ENCODE measurements at regions not wholly inside any gene's neighbourhood (a gene's known extent, or its start where the extent isn't known, plus 50 kb on each side); places are given as distances from the start of the nearest gene placed in this dataset.
A peak's percentile ranks its signal among the peaks of the same experiment; 100 is the strongest.

- ChIA-PET CTCF (ENCODE audit: partially characterized antibody) (no interaction called here), POLR2A (ENCODE audit: partially characterized antibody) (no interaction called here)
- Mint-ChIP-seq H3K27ac (no peak overlapping the region), H3K4me3 (peak overlapping the region in 1 of 8 donors; percentile 7), H3K4me1 (peaks cover 0 to 4% (median 0%) of the 10 kb centered on the region in 4 donors), H3K9me3 (no peaks in the 10 kb centered on the region), H3K27me3 (peaks cover 9 to 11% of the 10 kb centered on the region in 2 donors), H3K36me3 (no peaks in the 10 kb centered on the region)
- Histone ChIP-seq H3K36me3 (ENCODE audit: insufficient read depth, low read length) (no peaks in the 10 kb centered on the region), H3K4me1 (ENCODE audit: insufficient read depth, low read length) (no peaks in the 10 kb centered on the region), H3K9me3 (ENCODE audit: control insufficient read depth in 1 of 2, low read length in 2 of 2) (no peaks in the 10 kb centered on the region), H3K27ac (ENCODE audit: low read depth, low read length) (no peak overlapping the region), H3K4me3 (ENCODE audit: low read length in 2 of 2) (no peak overlapping the region), H3K27me3 (ENCODE audit: insufficient read depth, low read length) (no peaks in the 10 kb centered on the region)
- no peak for DNase-seq
- intact Hi-C loops (cut with micrococcal nuclease) = no loop called here
Measured at GRCh38 chr20:57904314-57905105, 194.7 kb upstream of the PMEPA1 start.

DNA sequence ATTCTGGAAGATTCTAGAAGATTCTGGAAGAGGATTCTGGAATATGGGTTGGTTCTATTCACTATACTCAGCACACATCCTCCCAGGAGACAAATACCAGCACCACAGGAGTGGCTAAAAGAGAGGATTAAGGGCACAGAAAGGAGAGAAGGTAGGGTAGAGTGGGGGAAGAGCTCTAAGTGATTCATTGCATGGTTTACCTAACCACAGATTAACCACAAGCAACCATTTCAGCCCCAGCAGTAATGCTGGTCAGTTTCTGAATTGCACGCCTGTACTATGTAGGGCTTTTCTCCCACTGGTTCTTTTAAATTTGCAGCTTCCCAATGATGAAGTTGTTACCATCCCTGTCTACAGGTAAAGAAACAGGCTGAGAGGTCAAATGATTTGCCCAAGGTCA is 192.7 kb upstream of the PMEPA1 start:
- no peak for DNase-seq
- Histone ChIP-seq H3K4me3 (ENCODE audit: low read length in 2 of 2) (no peak overlapping the region), H3K36me3 (ENCODE audit: insufficient read depth, low read length) (no peaks in the 10 kb centered on the region), H3K27ac (ENCODE audit: low read depth, low read length) (no peak overlapping the region), H3K4me1 (ENCODE audit: insufficient read depth, low read length) (no peaks in the 10 kb centered on the region), H3K27me3 (ENCODE audit: insufficient read depth, low read length) (no peaks in the 10 kb centered on the region), H3K9me3 (ENCODE audit: control insufficient read depth in 1 of 2, low read length in 2 of 2) (no peaks in the 10 kb centered on the region)
- H3K4me1 Mint-ChIP-seq = peaks cover 0 to 4% (median 0%) of the 10 kb centered on the region in 4 donors
- H3K27me3 Mint-ChIP-seq = peaks cover 4 to 18% of the 10 kb centered on the region in 2 donors
- intact Hi-C loops (cut with micrococcal nuclease) = no loop called here
- CTCF ChIA-PET (ENCODE audit: partially characterized antibody) = no interaction called here
- H3K36me3 Mint-ChIP-seq = no peaks in the 10 kb centered on the region
- no peaks in the 10 kb centered on the region for H3K9me3 Mint-ChIP-seq
- POLR2A ChIA-PET (ENCODE audit: partially characterized antibody) = no interaction called here
- H3K4me3 Mint-ChIP-seq = no peak overlapping the region
- no peak overlapping the region for H3K27ac Mint-ChIP-seq

DNA sequence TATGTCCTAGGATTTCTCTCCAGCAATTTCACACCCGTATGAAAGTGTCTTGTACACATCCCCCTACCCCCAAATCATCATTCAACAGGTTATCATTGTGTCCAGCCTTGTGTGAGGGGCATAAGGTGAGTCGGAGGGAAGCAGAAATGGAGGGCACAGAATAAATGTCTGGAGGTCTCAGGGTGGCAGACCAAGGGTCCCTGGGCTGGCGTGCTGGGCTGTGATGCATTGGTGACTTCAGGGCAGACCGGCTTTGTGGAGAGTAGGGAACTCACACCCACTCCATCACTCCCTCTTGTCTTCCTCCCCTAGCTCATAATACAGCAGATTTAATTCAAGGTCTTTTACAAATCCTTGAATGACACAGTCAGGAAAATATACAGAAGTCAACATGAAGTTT is 191.7 kb upstream of the PMEPA1 start:
- Mint-ChIP-seq H3K36me3 (no peaks in the 10 kb centered on the region), H3K27me3 (peaks cover 4 to 18% of the 10 kb centered on the region in 2 donors), H3K4me1 (peaks cover 0 to 4% (median 0%) of the 10 kb centered on the region in 4 donors), H3K9me3 (no peaks in the 10 kb centered on the region), H3K4me3 (no peak overlapping the region), H3K27ac (no peak overlapping the region)
- DNase-seq = no peak
- ChIA-PET POLR2A (ENCODE audit: partially characterized antibody) (no interaction called here), CTCF (ENCODE audit: partially characterized antibody) (no interaction called here)
- Histone ChIP-seq H3K4me3 (ENCODE audit: low read length in 2 of 2) (no peak overlapping the region), H3K27me3 (ENCODE audit: insufficient read depth, low read length) (no peaks in the 10 kb centered on the region), H3K9me3 (ENCODE audit: control insufficient read depth in 1 of 2, low read length in 2 of 2) (no peaks in the 10 kb centered on the region), H3K27ac (ENCODE audit: low read depth, low read length) (no peak overlapping the region), H3K4me1 (ENCODE audit: insufficient read depth, low read length) (no peaks in the 10 kb centered on the region), H3K36me3 (ENCODE audit: insufficient read depth, low read length) (no peaks in the 10 kb centered on the region)
- intact Hi-C loops (cut with micrococcal nuclease) = no loop called here

- intact Hi-C loops (cut with micrococcal nuclease) = no loop called here
- Histone ChIP-seq H3K27me3 (ENCODE audit: insufficient read depth, low read length) (no peaks in the 10 kb centered on the region), H3K4me1 (ENCODE audit: insufficient read depth, low read length) (no peaks in the 10 kb centered on the region), H3K4me3 (ENCODE audit: low read length in 2 of 2) (no peak overlapping the region), H3K27ac (ENCODE audit: low read depth, low read length) (no peak overlapping the region), H3K9me3 (ENCODE audit: control insufficient read depth in 1 of 2, low read length in 2 of 2) (no peaks in the 10 kb centered on the region), H3K36me3 (ENCODE audit: insufficient read depth, low read length) (no peaks in the 10 kb centered on the region)
- Mint-ChIP-seq H3K9me3 (no peaks in the 10 kb centered on the region), H3K4me3 (no peak overlapping the region), H3K36me3 (no peaks in the 10 kb centered on the region), H3K27ac (no peak overlapping the region), H3K4me1 (peaks cover 0 to 4% (median 0%) of the 10 kb centered on the region in 4 donors), H3K27me3 (peaks cover 4 to 18% of the 10 kb centered on the region in 2 donors)
- ChIA-PET CTCF (ENCODE audit: partially characterized antibody) (no interaction called here), POLR2A (ENCODE audit: partially characterized antibody) (no interaction called here)
- DNase-seq = no peak
Measured at GRCh38 chr20:57900226-57900905, 190.6 kb upstream of the PMEPA1 start.

DNA sequence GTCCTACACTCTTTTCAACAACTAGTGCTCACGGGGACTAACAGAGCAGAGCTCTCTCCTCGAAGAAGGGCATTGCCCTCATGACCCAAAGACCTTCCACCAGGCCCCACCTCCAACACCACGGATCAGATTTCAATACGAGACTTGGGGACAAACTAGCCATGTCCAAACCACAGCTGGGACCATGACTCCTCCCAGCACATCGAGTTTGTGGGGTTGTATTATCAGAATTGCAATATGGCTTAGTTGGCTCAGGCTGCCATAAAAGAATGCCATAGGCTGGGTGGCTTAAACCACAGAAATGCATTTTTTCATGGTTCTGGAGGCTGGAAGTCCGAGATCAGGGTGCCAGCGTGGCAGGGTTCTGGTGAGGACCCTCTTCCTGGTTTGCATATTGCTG is 189.7 kb upstream of the PMEPA1 start:
- H3K4me1 ChIP-seq (ENCODE audit: insufficient read depth, low read length) = no peaks in the 10 kb centered on the region
- intact Hi-C loops (cut with micrococcal nuclease) = no loop called here
- Mint-ChIP-seq H3K36me3 (no peaks in the 10 kb centered on the region), H3K9me3 (no peaks in the 10 kb centered on the region), H3K4me3 (no peak overlapping the region), H3K27ac (no peak overlapping the region), H3K27me3 (peaks cover 4 to 18% of the 10 kb centered on the region in 2 donors), H3K4me1 (peaks cover 0 to 4% (median 0%) of the 10 kb centered on the region in 4 donors)
- H3K9me3 ChIP-seq (ENCODE audit: control insufficient read depth in 1 of 2, low read length in 2 of 2) = no peaks in the 10 kb centered on the region
- H3K27ac ChIP-seq (ENCODE audit: low read depth, low read length) = no peak overlapping the region
- no peaks in the 10 kb centered on the region for H3K27me3 ChIP-seq (ENCODE audit: insufficient read depth, low read length)
- H3K4me3 ChIP-seq (ENCODE audit: low read length in 2 of 2) = no peak overlapping the region
- H3K36me3 ChIP-seq (ENCODE audit: insufficient read depth, low read length) = no peaks in the 10 kb centered on the region
- no peak for DNase-seq
- CTCF ChIA-PET (ENCODE audit: partially characterized antibody) = no interaction called here
- POLR2A ChIA-PET (ENCODE audit: partially characterized antibody) = no interaction called here

GRCh38 chr20:57898332-57898731 is 188.5 kb upstream of the PMEPA1 start:
- intact Hi-C loops (cut with micrococcal nuclease) = no loop called here
- Mint-ChIP-seq H3K4me3 (no peak overlapping the region), H3K36me3 (no peaks in the 10 kb centered on the region), H3K27me3 (peaks cover 1 to 21% of the 10 kb centered on the region in 2 donors), H3K27ac (peak overlapping the region in 1 of 7 donors; percentile 49), H3K4me1 (no peaks in the 10 kb centered on the region), H3K9me3 (no peaks in the 10 kb centered on the region)
- Histone ChIP-seq H3K27me3 (ENCODE audit: insufficient read depth, low read length) (no peaks in the 10 kb centered on the region), H3K27ac (ENCODE audit: low read depth, low read length) (no peak overlapping the region), H3K4me1 (ENCODE audit: insufficient read depth, low read length) (no peaks in the 10 kb centered on the region), H3K9me3 (ENCODE audit: control insufficient read depth in 1 of 2, low read length in 2 of 2) (no peaks in the 10 kb centered on the region), H3K4me3 (ENCODE audit: low read length in 2 of 2) (no peak overlapping the region), H3K36me3 (ENCODE audit: insufficient read depth, low read length) (no peaks in the 10 kb centered on the region)
- ChIA-PET CTCF (ENCODE audit: partially characterized antibody) (no interaction called here), POLR2A (ENCODE audit: partially characterized antibody) (no interaction called here)
- DNase-seq = no peak

DNA sequence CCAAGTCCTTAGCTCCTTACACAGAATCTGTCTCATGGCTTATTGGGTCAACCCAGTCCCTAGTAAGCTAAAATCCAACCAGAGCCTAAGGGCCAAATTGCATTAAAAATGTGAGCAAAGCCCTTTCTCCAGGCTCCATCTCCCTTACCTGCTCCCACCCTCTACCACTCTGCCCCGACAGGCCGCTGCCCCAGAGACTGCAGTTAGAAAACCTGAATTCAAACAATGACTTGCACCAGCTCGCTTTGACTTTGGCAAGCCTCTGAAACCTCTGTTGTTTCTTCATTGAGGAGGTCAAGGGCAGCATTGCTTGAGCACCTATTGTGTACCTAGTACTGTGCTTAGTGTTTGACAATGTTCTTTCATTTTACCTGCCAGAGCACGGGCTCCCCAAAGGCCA is 188.1 kb upstream of the PMEPA1 start:
- no peaks in the 10 kb centered on the region for H3K4me1 Mint-ChIP-seq
- intact Hi-C loops (cut with micrococcal nuclease) = no loop called here
- Histone ChIP-seq H3K36me3 (ENCODE audit: insufficient read depth, low read length) (no peaks in the 10 kb centered on the region), H3K27me3 (ENCODE audit: insufficient read depth, low read length) (no peaks in the 10 kb centered on the region), H3K27ac (ENCODE audit: low read depth, low read length) (no peak overlapping the region), H3K9me3 (ENCODE audit: control insufficient read depth in 1 of 2, low read length in 2 of 2) (no peaks in the 10 kb centered on the region), H3K4me1 (ENCODE audit: insufficient read depth, low read length) (no peaks in the 10 kb centered on the region), H3K4me3 (ENCODE audit: low read length in 2 of 2) (no peak overlapping the region)
- H3K4me3 Mint-ChIP-seq = peak overlapping the region in 1 of 8 donors; percentile 56
- ChIA-PET CTCF (ENCODE audit: partially characterized antibody) (no interaction called here), POLR2A (ENCODE audit: partially characterized antibody) (no interaction called here)
- H3K9me3 Mint-ChIP-seq = no peaks in the 10 kb centered on the region
- no peak for DNase-seq
- H3K27me3 Mint-ChIP-seq = peaks cover 1 to 22% of the 10 kb centered on the region in 2 donors
- H3K27ac Mint-ChIP-seq = no peak overlapping the region
- no peaks in the 10 kb centered on the region for H3K36me3 Mint-ChIP-seq
